Erythroblast (primary cell): ENCODE measurements at regions not wholly inside any gene's neighbourhood (a gene's known extent, or its start where the extent isn't known, plus 50 kb on each side); places are given as distances from the start of the nearest gene placed in this dataset.

Experiments
- GATA1 ChIP-seq: IDR thresholded peaks from 2 replicates; pipeline ENCODE4 v1.6.1; 2011; ENCODE audit warnings: low read depth, mild to moderate bottlenecking, control low read depth, low read length, moderate library complexity
- POLR2A ChIP-seq: IDR thresholded peaks from 2 replicates; pipeline ENCODE4 v1.6.1; 2011; ENCODE audit warnings: mild to moderate bottlenecking, low read length

DNA sequence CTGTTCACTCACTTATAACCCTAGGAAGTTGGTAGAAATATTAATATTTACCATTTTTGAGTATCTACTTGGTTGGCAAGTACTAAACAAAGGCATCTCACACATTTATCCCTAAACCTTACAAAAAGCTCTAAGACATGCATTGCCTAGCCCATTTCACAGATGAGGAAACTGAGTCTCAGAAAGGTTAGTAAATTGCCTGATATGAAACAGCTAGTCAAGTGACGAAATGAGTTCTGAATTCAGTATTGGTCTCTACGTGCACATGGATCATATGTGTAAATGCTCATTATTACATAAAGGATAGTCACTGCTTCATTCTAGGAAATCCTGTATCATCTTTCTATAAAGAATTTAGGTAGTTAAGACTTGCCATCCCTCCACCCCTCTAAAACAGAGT, 105.1 kb downstream of the BARHL2 start:
- TF ChIP-seq POLR2A (no peak), GATA1 (no peak)
